ENCODE measurements at regions not wholly inside any gene's neighbourhood (a gene's known extent, or its start where the extent isn't known, plus 50 kb on each side); places are given as distances from the start of the nearest gene placed in this dataset.

DNA sequence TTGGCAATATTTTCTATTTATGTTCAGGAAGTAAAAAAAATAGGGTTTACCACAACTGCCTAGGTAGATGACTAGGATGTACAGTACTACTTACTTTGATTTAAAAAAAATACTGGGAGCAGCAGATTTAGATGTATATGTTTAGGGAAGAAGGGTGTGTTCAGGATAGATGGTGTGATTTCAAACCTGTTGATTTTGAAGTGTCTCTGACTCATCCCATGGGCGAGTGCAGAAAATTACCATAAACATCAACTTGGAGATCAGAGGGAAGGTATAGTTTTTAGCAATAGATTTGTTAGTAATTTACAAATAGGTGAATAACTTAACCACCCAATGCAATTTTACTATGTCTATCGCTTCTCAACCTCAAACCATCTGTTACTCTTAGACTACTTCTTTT is 214.8 kb downstream of the NDFIP2 start:
- TF ChIP-seq, protein P1, sequence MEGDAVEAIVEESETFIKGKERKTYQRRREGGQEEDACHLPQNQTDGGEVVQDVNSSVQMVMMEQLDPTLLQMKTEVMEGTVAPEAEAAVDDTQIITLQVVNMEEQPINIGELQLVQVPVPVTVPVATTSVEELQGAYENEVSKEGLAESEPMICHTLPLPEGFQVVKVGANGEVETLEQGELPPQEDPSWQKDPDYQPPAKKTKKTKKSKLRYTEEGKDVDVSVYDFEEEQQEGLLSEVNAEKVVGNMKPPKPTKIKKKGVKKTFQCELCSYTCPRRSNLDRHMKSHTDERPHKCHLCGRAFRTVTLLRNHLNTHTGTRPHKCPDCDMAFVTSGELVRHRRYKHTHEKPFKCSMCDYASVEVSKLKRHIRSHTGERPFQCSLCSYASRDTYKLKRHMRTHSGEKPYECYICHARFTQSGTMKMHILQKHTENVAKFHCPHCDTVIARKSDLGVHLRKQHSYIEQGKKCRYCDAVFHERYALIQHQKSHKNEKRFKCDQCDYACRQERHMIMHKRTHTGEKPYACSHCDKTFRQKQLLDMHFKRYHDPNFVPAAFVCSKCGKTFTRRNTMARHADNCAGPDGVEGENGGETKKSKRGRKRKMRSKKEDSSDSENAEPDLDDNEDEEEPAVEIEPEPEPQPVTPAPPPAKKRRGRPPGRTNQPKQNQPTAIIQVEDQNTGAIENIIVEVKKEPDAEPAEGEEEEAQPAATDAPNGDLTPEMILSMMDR (IDR thresholded peaks at IDR 0.05): no peak
- TF ChIP-seq POLR2A (IDR thresholded peaks at IDR 0.05): no peak

All from ovary (tissue), 3 donors.